GM06990 (cell line): ENCODE measurements at regions not wholly inside any gene's neighbourhood (a gene's known extent, or its start where the extent isn't known, plus 50 kb on each side); places are given as distances from the start of the nearest gene placed in this dataset.
A peak's percentile ranks its signal among the peaks of the same experiment; 100 is the strongest.
"Not testable (repeated sequence)": the region's sequence is repeated elsewhere in the genome, so short reads cannot be mapped to it uniquely, and the experiment has no call there.

Experiments used
- DNase-seq: peaks from one replicate; pipeline ENCODE4 v3.0.0-alpha.2; 2011; ENCODE audit not compliant: insufficient read length; ENCODE audit errors: extremely low read depth
- H3K27me3 ChIP-seq: replicated peaks from 2 replicates; pipeline ENCODE4 v1.6.0; 2011; ENCODE audit warnings: low read length; ENCODE audit not compliant: control insufficient read depth, insufficient read depth
- H3K36me3 ChIP-seq: 2 replicates; pipeline ENCODE4 v1.5.1; 2011; ENCODE audit warnings: low read length; ENCODE audit not compliant: control insufficient read depth, insufficient read depth
- H3K4me3 ChIP-seq: replicated peaks from 2 replicates; pipeline ENCODE4 v1.5.1; 2011; ENCODE audit warnings: low read depth, mild to moderate bottlenecking, control low read depth, low read length
- TF ChIP-seq, protein P1 (sequence below): IDR thresholded peaks from 2 replicates; pipeline ENCODE4 v1.5.1; 2011; ENCODE audit warnings: low read length, control low read depth, mild to moderate bottlenecking, inconsistent platforms; ENCODE audit not compliant: insufficient read depth, poor library complexity, severe bottlenecking

DNA sequence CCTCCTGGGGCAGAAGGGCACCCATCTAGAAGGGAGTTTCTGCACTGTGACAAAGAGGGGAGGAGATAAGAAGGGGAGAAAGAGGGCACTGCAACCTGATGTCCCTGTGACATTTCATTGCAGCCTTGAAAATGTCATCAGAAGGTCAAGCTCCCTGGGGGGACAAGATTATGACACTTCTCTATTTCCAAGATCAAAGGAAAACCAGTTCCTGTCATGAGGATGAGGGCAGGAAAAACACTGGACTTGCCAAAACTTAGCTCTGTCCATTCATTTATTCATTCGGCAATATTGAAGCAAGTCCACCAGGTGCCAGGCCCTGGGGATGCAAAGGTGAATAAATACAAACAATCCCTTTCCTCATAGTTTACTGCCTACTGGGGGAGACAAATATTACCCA is 138.4 kb upstream of the CDKN3 start:
- H3K27me3 ChIP-seq = no peaks in the 10 kb centered on the region
- H3K36me3 ChIP-seq = no peaks in the 10 kb centered on the region
- H3K4me3 ChIP-seq = no peak overlapping the region
- TF ChIP-seq, protein P1, sequence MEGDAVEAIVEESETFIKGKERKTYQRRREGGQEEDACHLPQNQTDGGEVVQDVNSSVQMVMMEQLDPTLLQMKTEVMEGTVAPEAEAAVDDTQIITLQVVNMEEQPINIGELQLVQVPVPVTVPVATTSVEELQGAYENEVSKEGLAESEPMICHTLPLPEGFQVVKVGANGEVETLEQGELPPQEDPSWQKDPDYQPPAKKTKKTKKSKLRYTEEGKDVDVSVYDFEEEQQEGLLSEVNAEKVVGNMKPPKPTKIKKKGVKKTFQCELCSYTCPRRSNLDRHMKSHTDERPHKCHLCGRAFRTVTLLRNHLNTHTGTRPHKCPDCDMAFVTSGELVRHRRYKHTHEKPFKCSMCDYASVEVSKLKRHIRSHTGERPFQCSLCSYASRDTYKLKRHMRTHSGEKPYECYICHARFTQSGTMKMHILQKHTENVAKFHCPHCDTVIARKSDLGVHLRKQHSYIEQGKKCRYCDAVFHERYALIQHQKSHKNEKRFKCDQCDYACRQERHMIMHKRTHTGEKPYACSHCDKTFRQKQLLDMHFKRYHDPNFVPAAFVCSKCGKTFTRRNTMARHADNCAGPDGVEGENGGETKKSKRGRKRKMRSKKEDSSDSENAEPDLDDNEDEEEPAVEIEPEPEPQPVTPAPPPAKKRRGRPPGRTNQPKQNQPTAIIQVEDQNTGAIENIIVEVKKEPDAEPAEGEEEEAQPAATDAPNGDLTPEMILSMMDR = no peak
- DNase-seq = no peak

DNA sequence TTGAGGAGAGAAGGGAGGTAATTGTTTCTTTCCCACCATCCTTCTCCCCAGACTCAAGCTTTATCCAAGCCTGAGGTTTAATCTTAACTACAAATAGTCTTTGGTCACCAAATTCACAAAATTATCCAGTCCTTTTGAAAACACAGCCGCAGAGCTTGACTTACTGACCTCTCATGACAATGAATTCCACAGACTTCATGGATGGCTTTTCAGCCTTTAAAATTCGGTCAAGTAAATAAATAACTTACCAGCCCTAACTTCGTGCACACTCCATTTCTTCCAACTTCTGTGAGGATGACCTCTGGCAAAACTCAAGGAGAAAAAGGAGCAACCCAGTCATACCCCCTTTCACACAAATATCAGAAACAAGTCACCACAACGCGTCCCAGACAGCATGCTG is 137.0 kb upstream of the CDKN3 start:
- no peak overlapping the region for H3K4me3 ChIP-seq
- H3K27me3 ChIP-seq = no peaks in the 10 kb centered on the region
- TF ChIP-seq, protein P1 = no peak
- H3K36me3 ChIP-seq = no peaks in the 10 kb centered on the region
- no peak for DNase-seq

DNA sequence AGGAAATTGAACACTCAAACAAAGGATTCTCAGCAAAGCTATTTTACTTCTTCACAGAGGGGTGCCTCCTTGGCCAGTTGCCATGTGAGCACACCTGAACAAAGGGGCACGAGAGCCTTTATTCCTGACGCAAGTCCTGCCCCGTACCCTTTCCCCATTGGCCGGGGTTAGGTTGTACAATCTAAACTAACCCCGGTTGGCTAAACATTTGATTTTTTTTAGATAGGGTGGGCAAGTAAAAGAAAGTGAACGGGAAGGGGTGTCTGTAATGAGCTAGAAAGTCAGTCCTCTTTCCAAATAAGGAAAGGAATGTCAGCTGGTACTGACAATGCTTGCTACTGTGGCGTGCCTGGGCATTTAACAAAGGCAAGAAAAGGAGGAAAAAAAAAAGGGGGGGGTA is 135.5 kb upstream of the CDKN3 start:
- no peak for DNase-seq
- Histone ChIP-seq H3K27me3 (no peaks in the 10 kb centered on the region), H3K4me3 (no peak overlapping the region), H3K36me3 (no peaks in the 10 kb centered on the region)
- TF ChIP-seq, protein P1 = no peak

DNA sequence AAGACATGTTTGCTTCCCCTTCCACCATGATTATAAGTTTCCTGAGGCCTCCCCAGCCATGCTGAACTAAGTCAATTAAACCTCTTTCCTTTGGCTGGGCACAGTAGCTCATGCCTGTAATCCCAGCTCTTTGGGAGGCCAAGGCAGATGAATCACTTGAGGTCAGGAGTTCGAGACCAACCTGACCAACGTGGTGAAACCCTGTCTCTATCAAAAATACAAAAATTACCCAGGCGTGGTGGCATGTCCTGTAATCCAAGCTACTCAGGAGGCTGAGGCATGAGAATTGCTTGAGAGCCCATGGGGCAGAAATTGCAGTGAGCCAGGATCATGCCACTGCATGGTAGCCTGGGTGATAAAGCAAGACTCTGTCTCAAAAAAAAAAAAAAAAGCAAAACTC is 130.2 kb upstream of the CDKN3 start:
- H3K27me3 ChIP-seq, H3K36me3 ChIP-seq, H3K4me3 ChIP-seq, DNase-seq: not testable (repeated sequence)

DNA sequence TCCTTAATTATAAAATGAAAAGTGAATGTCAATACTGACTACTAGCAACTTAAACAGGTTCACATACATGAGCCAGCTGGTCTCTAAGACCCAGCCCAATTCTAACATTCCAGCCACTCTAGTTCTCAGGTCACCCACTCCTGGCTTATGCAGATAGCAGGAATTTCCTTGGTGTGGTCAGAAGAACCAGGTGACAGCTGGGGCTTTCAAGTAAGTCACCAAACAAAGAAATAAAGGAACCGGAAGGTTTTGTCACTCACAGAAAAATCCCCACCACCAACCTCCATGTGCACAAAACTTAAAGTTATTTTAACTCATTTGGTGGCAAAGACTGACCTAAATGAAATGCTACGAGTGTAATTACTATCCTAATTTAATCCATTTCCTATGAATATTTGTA is 129.6 kb upstream of the CDKN3 start:
- no peaks in the 10 kb centered on the region for H3K36me3 ChIP-seq
- no peak overlapping the region for H3K4me3 ChIP-seq
- peak; percentile 52 for DNase-seq
- no peaks in the 10 kb centered on the region for H3K27me3 ChIP-seq
- TF ChIP-seq, protein P1 = no peak

DNA sequence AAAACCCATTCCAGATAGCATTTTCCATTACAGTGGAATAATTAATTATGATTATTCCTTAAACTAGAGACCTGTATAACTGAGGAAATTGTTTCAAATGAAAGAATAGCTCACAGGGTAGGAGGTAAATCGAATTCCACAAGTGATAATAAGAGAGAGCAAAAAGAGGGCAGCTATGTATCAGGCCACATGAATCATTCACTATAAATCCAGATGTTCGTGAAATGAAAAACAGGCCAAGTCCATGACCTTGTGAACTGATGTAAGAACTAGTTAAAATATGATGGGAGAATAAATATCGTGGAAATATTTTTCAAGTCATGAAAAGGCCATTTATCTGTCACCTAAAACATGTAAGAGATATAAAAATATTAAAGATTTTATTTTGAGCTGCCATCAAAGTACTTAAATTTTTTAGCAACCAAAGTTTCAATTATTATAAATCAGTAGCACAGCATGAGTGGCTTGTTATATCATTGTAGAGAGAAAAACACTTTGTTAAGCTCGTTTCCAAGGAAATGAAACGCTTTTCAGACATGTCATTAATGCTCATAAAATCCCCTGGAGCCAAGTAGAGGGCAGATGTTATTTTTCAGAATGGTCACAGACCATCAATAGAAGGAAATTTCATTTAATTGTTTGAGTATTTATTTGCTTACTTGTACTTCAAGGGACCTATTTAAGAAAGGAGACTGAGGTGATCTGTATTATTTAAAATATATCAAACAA is 120.6 kb upstream of the CDKN3 start:
- no peaks in the 10 kb centered on the region for H3K27me3 ChIP-seq
- DNase-seq = no peak
- no peaks in the 10 kb centered on the region for H3K36me3 ChIP-seq
- H3K4me3 ChIP-seq = no peak overlapping the region
- TF ChIP-seq, protein P1 = no peak
